ENCODE measurements at regions not wholly inside any gene's neighbourhood (a gene's known extent, or its start where the extent isn't known, plus 50 kb on each side); places are given as distances from the start of the nearest gene placed in this dataset.

DNA sequence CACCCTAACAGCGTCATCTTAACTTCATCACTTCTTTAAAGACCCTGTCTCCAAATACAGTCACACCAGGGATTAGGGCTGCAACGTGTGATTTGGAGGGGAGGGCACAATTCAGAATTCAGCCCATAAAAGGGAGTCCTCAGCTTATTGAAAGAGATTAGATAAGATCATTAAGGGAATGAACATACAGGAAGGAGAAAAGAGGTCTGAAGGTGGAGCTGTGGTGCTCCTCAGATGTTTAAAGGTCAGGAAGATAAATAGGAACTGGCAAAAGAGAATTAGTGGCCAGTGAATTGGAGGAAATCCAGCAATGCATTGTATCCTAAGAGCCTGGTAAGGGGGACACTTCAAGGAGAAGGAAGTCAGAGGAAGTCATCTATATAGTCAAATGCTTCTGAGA lies 113.5 kb downstream of the PROX1 start:
- TF ChIP-seq FOXM1 (IDR thresholded peaks at IDR 0.05; ENCODE audit: borderline replicate concordance) (no peak), FOXK2 (IDR thresholded peaks at IDR 0.05) (no peak), TARDBP (IDR thresholded peaks at IDR 0.05) (no peak), SP1 (IDR thresholded peaks at IDR 0.05) (no peak), HDGF (IDR thresholded peaks at IDR 0.05; ENCODE audit: borderline replicate concordance) (no peak), ZNF384 (IDR thresholded peaks at IDR 0.05) (no peak), BHLHE40 (IDR thresholded peaks at IDR 0.05; ENCODE audit: borderline replicate concordance) (no peak), SUZ12 (IDR thresholded peaks at IDR 0.05) (no peak), NFRKB (IDR thresholded peaks at IDR 0.05) (no peak), CTBP1 (IDR thresholded peaks at IDR 0.05; ENCODE audit: borderline replicate concordance) (no peak)
